ENCODE measurements at regions not wholly inside any gene's neighbourhood (a gene's known extent, or its start where the extent isn't known, plus 50 kb on each side); places are given as distances from the start of the nearest gene placed in this dataset.

- TF ChIP-seq CTCF (IDR thresholded peaks at IDR 0.05): no peak
- no peak for TF ChIP-seq POLR2A (IDR thresholded peaks at IDR 0.05)
These were observed 96.5 kb upstream of the EOLA2 start for GRCh38 chrX:150034788-150035187.

Data from adrenal gland (tissue), 5 donors.